ENCODE measurements at regions not wholly inside any gene's neighbourhood (a gene's known extent, or its start where the extent isn't known, plus 50 kb on each side); places are given as distances from the start of the nearest gene placed in this dataset.

DNA sequence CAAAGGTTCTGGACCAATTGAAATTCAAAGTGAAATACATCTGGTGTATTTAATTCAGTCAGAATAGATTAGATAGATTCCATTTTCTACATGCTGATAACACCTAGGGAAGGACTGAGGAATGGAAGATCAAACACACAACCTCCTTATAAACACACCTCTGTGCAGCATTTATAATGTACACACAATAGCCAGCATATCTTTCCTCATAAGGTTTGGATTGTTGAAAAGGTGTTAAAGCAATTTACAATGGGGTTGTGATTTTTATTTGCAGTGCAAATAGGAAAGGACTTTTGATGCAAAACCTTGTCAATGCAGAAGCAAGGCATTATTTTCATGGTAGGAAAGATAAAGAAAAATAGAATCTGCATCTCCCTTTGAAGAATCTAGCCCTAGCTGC, 448.9 kb upstream of the KCNMB2 start:
- H3K4me3 ChIP-seq (ENCODE audit: low read depth, low read length), result no peak overlapping the region
- no peaks in the 10 kb centered on the region for H3K27me3 ChIP-seq (ENCODE audit: control insufficient read depth, insufficient read depth, low read length)
- no peak for TF ChIP-seq CTCF (IDR thresholded peaks at IDR 0.05; ENCODE audit: low read depth, low read length)
- CTCF ChIA-PET, result no interaction called here
- DNase-seq (ENCODE audit: low read depth, low spot score), result no peak
- H3K27ac ChIP-seq (ENCODE audit: low read depth, low read length), result no peak overlapping the region
- POLR2A ChIA-PET, result no interaction called here
- H3K9me3 ChIP-seq (ENCODE audit: control insufficient read depth, insufficient read depth, low read length), result no peaks in the 10 kb centered on the region

DNA sequence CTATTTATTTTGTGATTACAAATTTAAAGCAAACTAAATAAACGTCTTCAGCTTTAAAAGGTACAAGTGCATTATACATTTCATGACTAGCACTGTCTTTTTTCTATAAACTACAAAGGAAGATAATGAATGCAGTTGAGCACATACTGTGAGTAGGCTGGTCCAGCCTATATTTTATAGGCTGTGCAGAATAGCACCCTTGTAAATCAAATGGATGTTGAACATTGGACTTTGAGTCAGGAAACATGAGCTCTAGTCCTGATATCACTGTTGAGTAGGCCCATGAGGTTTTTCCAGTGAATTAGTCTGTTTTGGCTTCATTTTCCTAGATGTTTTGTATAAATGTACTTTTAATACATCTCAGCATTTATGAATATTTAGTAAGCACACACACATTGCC, 447.3 kb upstream of the KCNMB2 start:
- POLR2A ChIA-PET, result no interaction called here
- CTCF ChIA-PET, result no interaction called here

DNA sequence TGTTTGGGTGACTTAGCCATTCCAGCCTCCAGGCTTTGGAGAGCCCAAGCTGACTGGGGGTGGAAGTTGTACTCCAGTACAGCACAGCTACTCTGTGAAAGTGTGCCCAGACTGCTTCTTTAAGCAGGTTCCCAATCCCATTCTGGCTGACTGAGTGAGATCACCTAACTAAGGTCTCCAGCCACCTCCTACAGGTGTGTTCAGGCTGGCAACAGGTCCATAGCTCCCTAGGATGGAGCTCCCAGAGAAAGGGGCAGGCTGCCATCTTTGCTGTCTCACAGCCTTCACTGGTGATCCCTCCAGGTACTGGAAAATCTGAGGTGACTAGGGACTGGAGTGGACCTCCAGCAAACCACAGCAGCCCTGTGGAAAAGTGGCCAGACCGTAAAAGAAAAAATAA, 445.3 kb upstream of the KCNMB2 start:
- CTCF ChIA-PET, result no interaction called here
- no peaks in the 10 kb centered on the region for H3K9me3 ChIP-seq (ENCODE audit: control insufficient read depth, insufficient read depth, low read length)
- TF ChIP-seq CTCF (IDR thresholded peaks at IDR 0.05; ENCODE audit: low read depth, low read length), result no peak
- no peaks in the 10 kb centered on the region for H3K27me3 ChIP-seq (ENCODE audit: control insufficient read depth, insufficient read depth, low read length)
- no peak overlapping the region for H3K27ac ChIP-seq (ENCODE audit: low read depth, low read length)
- POLR2A ChIA-PET, result no interaction called here
- H3K4me3 ChIP-seq (ENCODE audit: low read depth, low read length), result no peak overlapping the region
- DNase-seq (ENCODE audit: low read depth, low spot score), result no peak

More for the DNA sequence above, 447.3 kb upstream of the KCNMB2 start:
- no peak overlapping the region for H3K4me3 ChIP-seq (ENCODE audit: low read depth, low read length)
- DNase-seq (ENCODE audit: low read depth, low spot score), result no peak
- H3K27me3 ChIP-seq (ENCODE audit: control insufficient read depth, insufficient read depth, low read length), result no peaks in the 10 kb centered on the region
- no peak for TF ChIP-seq CTCF (IDR thresholded peaks at IDR 0.05; ENCODE audit: low read depth, low read length)
- H3K27ac ChIP-seq (ENCODE audit: low read depth, low read length), result no peak overlapping the region
- no peaks in the 10 kb centered on the region for H3K9me3 ChIP-seq (ENCODE audit: control insufficient read depth, insufficient read depth, low read length)

- no peak for TF ChIP-seq CTCF (IDR thresholded peaks at IDR 0.05; ENCODE audit: low read depth, low read length)
- DNase-seq (ENCODE audit: low read depth, low spot score), result no peak
- no peaks in the 10 kb centered on the region for H3K27me3 ChIP-seq (ENCODE audit: control insufficient read depth, insufficient read depth, low read length)
- no peak overlapping the region for H3K27ac ChIP-seq (ENCODE audit: low read depth, low read length)
- H3K9me3 ChIP-seq (ENCODE audit: control insufficient read depth, insufficient read depth, low read length), result no peaks in the 10 kb centered on the region
- ChIA-PET CTCF (interaction anchor here (1.5 kb wide), 1 partner anchor 11 kb away, joined by 4 read pairs; no protein-coding TSS in a partner anchor), POLR2A (no interaction called here)
- H3K4me3 ChIP-seq (ENCODE audit: low read depth, low read length), result no peak overlapping the region
These were observed 440.7 kb upstream of the KCNMB2 start for GRCh38 chr3:178095522-178095921.

DNA sequence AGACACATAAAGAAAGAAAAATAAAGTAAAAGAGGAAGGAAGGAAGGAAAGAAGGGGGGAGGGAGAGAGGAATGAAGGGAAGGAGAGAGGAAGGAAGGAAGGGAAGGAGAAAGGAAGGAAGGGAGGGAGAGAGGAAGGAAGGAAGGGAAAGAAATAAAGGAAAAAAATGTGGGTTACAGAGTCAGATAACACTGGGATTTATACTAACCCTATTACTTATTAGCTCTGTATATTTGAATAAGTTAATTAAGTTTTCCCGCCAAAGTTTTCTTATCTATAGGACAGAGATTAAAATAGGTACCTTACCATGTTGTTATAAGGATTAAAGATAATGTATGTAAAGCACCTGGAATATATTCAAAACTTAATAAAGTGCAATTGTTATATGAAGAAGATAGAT, 439.3 kb upstream of the KCNMB2 start:
- no peak for DNase-seq (ENCODE audit: low read depth, low spot score)
- Histone ChIP-seq H3K27ac (ENCODE audit: low read depth, low read length) (no peak overlapping the region), H3K9me3 (ENCODE audit: control insufficient read depth, insufficient read depth, low read length) (no peaks in the 10 kb centered on the region), H3K4me3 (ENCODE audit: low read depth, low read length) (no peak overlapping the region), H3K27me3 (ENCODE audit: control insufficient read depth, insufficient read depth, low read length) (no peaks in the 10 kb centered on the region)
- CTCF ChIA-PET, result interaction anchor here (0.6 to 1.5 kb wide), 4 partner anchors 12 to 431 kb away, joined by 3 to 4 read pairs (median 4); no protein-coding TSS in a partner anchor
- POLR2A ChIA-PET, result no interaction called here
- TF ChIP-seq CTCF (IDR thresholded peaks at IDR 0.05; ENCODE audit: low read depth, low read length), result no peak
